Thyroid gland (tissue), 4 donors: ENCODE measurements at regions not wholly inside any gene's neighbourhood (a gene's known extent, or its start where the extent isn't known, plus 50 kb on each side); places are given as distances from the start of the nearest gene placed in this dataset.

Source experiments
- DNase-seq, 2 donors: peaks; one replicate each; pipeline ENCODE4 v3.0.0-alpha.2; 2019
- H3K27ac ChIP-seq, 3 donors: fragments of 200-600 bp; sonication (generic); 1 replicate in 2 of 3; 2 replicates in 1 of 3; pipeline ENCODE4 v1.5.1; 2016 to 2019; ENCODE audit warnings: mild to moderate bottlenecking in 1 of 3, moderate library complexity in 1 of 3
- H3K27me3 ChIP-seq: fragments of 200-600 bp; sonication (generic); one replicate; pipeline ENCODE4 v1.5.1; 2019
- H3K36me3 ChIP-seq, 2 donors: fragments of 200-600 bp; sonication (generic); one replicate each; pipeline ENCODE4 v1.5.1; 2016 to 2019
- H3K4me1 ChIP-seq, 2 donors: fragments of 200-600 bp; sonication (generic); one replicate each; pipeline ENCODE4 v1.5.1; 2017 to 2019
- H3K4me3 ChIP-seq, 3 donors: fragments of 200-600 bp; sonication (generic); replicated peaks in 1 of 3; 1 replicate in 2 of 3; 2 replicates in 1 of 3; pipeline ENCODE4 v1.5.1; 2016; ENCODE audit warnings: mild to moderate bottlenecking in 1 of 3
- H3K9me3 ChIP-seq: fragments of 200-600 bp; sonication (generic); one replicate; pipeline ENCODE4 v1.5.1; 2017
- POLR2A ChIP-seq, 2 donors: fragments of 450-650 bp; IDR thresholded peaks; one replicate each; pipeline ENCODE4 v1.6.1; 2017; ENCODE audit warnings: antibody characterized with exemption in 2 of 2, mild to moderate bottlenecking in 2 of 2, moderate library complexity in 1 of 2
- WGBS, 2 donors: methylation state at CpG; one replicate each; pipeline ENCODE4 v1.1.5; 2017; 5-methylcytosine and 5-hydroxymethylcytosine counted together
- intact Hi-C: fragments of 100-400 bp; cut with DNase I; formaldehyde crosslinking; loops from one replicate; pipeline ENCODE4 v1.15.1; 2023
- TF ChIP-seq, protein P1 (sequence below), 6 experiments: fragments of 200-600 bp in 3 of 6; fragments of 450-650 bp in 3 of 6; sonication (generic) in 3 of 6; IDR thresholded peaks; one replicate each; pipeline ENCODE4 v1.5.1; 2016 to 2019; ENCODE audit warnings: antibody characterized with exemption in 6 of 6, mild to moderate bottlenecking in 2 of 6, inconsistent platforms in 1 of 6, moderate library complexity in 1 of 6

DNA sequence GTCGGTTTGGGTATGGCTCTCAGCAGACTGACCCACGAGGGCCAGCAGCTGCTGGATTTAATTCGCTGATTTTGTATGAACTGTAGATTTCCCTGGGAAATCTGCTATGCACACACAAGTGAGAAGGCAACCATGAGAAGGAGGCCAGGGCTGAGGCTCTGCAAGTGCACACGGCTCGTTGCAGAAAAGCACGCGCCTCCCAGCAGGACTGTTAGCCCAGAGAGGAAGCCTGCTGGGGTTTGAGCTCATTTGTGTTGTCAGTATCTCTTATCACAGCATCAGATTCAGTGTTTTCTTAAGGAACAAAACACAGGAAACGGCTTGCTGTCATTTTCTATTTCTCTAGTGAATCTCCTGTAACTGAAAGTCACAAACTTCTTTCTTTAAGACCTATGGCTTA, 296.2 kb upstream of the FAT1 start:
- Histone ChIP-seq H3K9me3 (no peaks in the 10 kb centered on the region), H3K4me1 (no peaks in the 10 kb centered on the region), H3K4me3 (no peak overlapping the region), H3K27me3 (no peaks in the 10 kb centered on the region), H3K36me3 (no peaks in the 10 kb centered on the region), H3K27ac (no peak overlapping the region)
- intact Hi-C loops: no loop called here
- DNase-seq: no peak
- no peak for TF ChIP-seq POLR2A (IDR thresholded peaks at IDR 0.05)
- TF ChIP-seq, protein P1, sequence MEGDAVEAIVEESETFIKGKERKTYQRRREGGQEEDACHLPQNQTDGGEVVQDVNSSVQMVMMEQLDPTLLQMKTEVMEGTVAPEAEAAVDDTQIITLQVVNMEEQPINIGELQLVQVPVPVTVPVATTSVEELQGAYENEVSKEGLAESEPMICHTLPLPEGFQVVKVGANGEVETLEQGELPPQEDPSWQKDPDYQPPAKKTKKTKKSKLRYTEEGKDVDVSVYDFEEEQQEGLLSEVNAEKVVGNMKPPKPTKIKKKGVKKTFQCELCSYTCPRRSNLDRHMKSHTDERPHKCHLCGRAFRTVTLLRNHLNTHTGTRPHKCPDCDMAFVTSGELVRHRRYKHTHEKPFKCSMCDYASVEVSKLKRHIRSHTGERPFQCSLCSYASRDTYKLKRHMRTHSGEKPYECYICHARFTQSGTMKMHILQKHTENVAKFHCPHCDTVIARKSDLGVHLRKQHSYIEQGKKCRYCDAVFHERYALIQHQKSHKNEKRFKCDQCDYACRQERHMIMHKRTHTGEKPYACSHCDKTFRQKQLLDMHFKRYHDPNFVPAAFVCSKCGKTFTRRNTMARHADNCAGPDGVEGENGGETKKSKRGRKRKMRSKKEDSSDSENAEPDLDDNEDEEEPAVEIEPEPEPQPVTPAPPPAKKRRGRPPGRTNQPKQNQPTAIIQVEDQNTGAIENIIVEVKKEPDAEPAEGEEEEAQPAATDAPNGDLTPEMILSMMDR (IDR thresholded peaks at IDR 0.05): no peak
- 59 to 75% methylated on average over 8 of the region's 8 CpGs for WGBS, 2 donors

DNA sequence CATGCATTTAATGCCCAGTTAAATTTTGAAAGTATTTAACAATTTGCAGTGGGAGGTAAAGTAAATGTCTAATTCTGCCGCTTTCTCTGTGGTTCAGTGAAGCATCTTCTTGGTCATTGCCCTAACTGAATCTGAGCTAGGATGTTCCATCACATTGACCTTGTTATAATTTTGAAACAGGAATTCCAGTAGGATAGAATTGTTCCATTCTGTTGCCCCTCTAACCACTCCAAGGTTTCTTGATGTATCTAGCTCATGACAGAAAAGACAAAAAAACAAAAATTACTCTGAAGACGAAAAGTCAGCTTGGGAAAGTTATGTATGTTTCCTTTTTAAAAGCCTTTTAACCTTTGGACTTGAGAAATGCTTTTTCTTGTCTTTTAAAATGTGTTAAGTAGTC, 297.0 kb upstream of the FAT1 start:
- Histone ChIP-seq H3K36me3 (no peaks in the 10 kb centered on the region), H3K9me3 (no peaks in the 10 kb centered on the region), H3K4me3 (no peak overlapping the region), H3K27me3 (no peaks in the 10 kb centered on the region), H3K27ac (no peak overlapping the region), H3K4me1 (no peaks in the 10 kb centered on the region)
- TF ChIP-seq, protein P1 (IDR thresholded peaks at IDR 0.05): no peak
- no peak for TF ChIP-seq POLR2A (IDR thresholded peaks at IDR 0.05)
- DNase-seq: no peak
- intact Hi-C loops: no loop called here
- WGBS, 2 donors: 91 to 92% methylated on average over 2 of the region's 2 CpGs

DNA sequence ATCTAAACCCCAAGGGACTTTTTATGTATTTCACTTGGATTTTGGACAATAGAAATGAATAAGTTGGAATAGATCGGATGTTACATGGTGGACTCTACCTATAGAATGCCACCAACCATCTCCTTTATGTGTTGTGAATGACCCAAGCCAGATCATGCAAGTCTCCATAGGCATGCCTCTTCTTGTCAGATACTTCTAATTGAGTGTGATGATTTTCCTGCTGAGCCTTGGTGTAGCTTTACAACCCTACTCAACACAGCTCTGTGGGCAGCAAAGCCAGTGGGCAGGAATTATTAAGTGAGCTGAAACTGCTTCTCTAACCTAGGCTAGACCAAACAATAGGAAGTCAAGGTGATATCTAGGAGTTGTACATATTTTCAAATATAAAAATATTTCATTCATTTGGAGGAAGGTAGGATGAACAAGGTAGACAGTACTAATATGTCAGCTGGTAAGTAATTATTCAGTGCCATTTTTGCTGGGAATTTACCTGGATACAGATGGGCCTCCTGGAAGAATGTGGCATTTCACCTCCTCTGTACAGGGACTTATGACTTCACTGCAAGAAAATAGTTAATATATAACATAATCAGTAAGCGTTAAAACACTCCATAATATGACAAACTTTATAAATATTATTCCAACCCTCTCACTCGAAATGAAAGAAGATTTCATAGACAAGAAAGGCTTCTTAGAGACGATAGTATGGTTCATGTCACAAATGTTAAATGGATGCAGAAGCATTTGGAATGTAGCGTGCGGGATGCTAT, 298.0 kb upstream of the FAT1 start:
- no peak overlapping the region for H3K4me3 ChIP-seq
- no peaks in the 10 kb centered on the region for H3K27me3 ChIP-seq
- no peaks in the 10 kb centered on the region for H3K9me3 ChIP-seq
- no peaks in the 10 kb centered on the region for H3K4me1 ChIP-seq
- TF ChIP-seq POLR2A (IDR thresholded peaks at IDR 0.05): no peak
- TF ChIP-seq, protein P1 (IDR thresholded peaks at IDR 0.05): no peak
- WGBS, 2 donors: 88 to 91% methylated on average over 6 of the region's 6 CpGs
- H3K27ac ChIP-seq: no peak overlapping the region
- no peaks in the 10 kb centered on the region for H3K36me3 ChIP-seq
- DNase-seq: no peak
- intact Hi-C loops: no loop called here

DNA sequence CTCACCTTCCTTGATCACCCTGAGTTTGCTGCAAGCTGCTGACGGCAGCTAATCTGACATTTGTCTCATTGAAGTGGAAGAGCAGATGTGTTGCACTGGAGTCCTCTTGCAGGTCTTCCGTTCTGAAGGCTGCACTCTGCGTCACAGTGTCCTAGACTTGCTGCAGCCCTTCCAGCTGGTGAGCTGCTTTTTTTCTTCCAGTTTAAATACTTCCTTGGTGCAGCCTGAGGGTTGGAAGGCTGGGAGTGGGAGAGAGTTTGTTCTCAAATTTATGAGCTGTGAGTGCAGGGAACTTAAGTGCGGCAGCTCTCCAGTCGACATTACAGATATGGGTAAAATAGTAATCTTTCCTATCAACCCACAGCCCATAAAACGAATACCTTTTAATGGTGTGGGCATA, 303.6 kb upstream of the FAT1 start:
- no peaks in the 10 kb centered on the region for H3K9me3 ChIP-seq
- WGBS, 2 donors: 52 to 73% methylated on average over 6 of the region's 6 CpGs
- no peak overlapping the region for H3K4me3 ChIP-seq
- TF ChIP-seq, protein P1 (IDR thresholded peaks at IDR 0.05): no peak
- no peaks in the 10 kb centered on the region for H3K4me1 ChIP-seq
- intact Hi-C loops: no loop called here
- no peak for DNase-seq
- H3K27ac ChIP-seq: no peak overlapping the region
- no peaks in the 10 kb centered on the region for H3K27me3 ChIP-seq
- H3K36me3 ChIP-seq: no peaks in the 10 kb centered on the region

DNA sequence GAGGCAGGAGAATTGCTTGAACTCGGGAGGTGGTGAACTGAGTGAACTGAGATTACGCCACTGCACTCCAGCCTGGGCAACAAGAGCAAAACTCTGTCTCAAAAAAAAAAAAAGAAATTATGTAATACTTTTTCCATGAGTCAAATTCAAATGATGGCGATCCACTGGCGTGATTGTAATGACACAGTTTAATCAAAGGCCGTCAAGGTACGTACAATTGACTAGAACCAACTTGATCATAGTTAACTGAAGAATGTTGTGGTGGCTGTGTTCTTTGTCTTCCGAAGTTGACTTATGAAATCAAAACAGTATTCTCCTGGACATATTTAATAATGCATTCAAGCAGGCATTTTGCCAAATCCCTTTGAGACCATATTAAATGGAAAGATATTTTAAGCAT, 318.6 kb upstream of the FAT1 start:
- Histone ChIP-seq H3K9me3 (no peaks in the 10 kb centered on the region), H3K4me1 (no peaks in the 10 kb centered on the region), H3K36me3 (no peaks in the 10 kb centered on the region), H3K27ac (no peak overlapping the region), H3K27me3 (no peaks in the 10 kb centered on the region), H3K4me3 (no peak overlapping the region)
- WGBS, 2 donors: 92 to 95% methylated on average over 7 of the region's 7 CpGs
- intact Hi-C loops: no loop called here
- no peak for TF ChIP-seq POLR2A (IDR thresholded peaks at IDR 0.05)
- TF ChIP-seq, protein P1 (IDR thresholded peaks at IDR 0.05): no peak
- DNase-seq: no peak
